Psoas muscle (tissue), 7 donors: ENCODE measurements at regions not wholly inside any gene's neighbourhood (a gene's known extent, or its start where the extent isn't known, plus 50 kb on each side); places are given as distances from the start of the nearest gene placed in this dataset.

ENCODE experiments used
- ATAC-seq, 4 donors: fragments of 200-7000 bp; cut with Tn5 transposase; one replicate each; pipeline ENCODE4 v1.9.1; 2020; ENCODE audit warnings: moderate library complexity in 3 of 4, mild to moderate bottlenecking in 2 of 4
- DNase-seq, 2 donors: peaks; one replicate each; pipeline ENCODE4 v3.0.0-alpha.2; 2020
- H3K27ac ChIP-seq: fragments of 200-600 bp; one replicate; pipeline ENCODE4 v1.8.0; 2022
- H3K27me3 ChIP-seq, 3 donors: fragments of 200-600 bp in 1 of 3; one replicate each; pipeline versions ENCODE4 v1.6.1 to v1.8.0; 2013 to 2022; ENCODE audit warnings: low read length in 2 of 3, mild to moderate bottlenecking in 2 of 3, moderate library complexity in 1 of 3; ENCODE audit not compliant: insufficient read depth in 3 of 3
- H3K36me3 ChIP-seq, 2 donors: fragments of 200-600 bp in 1 of 2; one replicate each; pipeline versions ENCODE4 v1.6.1 to v1.8.0; 2013 to 2022; ENCODE audit warnings: low read depth in 1 of 2, mild to moderate bottlenecking in 1 of 2, moderate library complexity in 1 of 2; ENCODE audit not compliant: insufficient read depth in 1 of 2
- H3K4me1 ChIP-seq: fragments of 200-600 bp; one replicate; pipeline ENCODE4 v1.8.0; 2022
- H3K4me3 ChIP-seq: fragments of 200-600 bp; one replicate; pipeline ENCODE4 v1.8.0; 2022; ENCODE audit warnings: mild to moderate bottlenecking
- H3K9me3 ChIP-seq: fragments of 200-600 bp; one replicate; pipeline ENCODE4 v1.8.0; 2022
- CTCF ChIP-seq: fragments of 200-600 bp; IDR thresholded peaks from one replicate; pipeline ENCODE4 v1.8.0; 2022; ENCODE audit warnings: antibody characterized with exemption
- WGBS, 3 donors: extraction: QIAGEN DNeasy Blood & Tissue Kit; methylation state at CpG; one replicate each; pipeline versions ENCODE4 v1.1.6 to v1.1.7; 2013; 5-methylcytosine and 5-hydroxymethylcytosine counted together
- intact Hi-C, 2 donors: fragments of 100-400 bp; cut with DNase I; formaldehyde crosslinking; loops; one replicate each; pipeline versions ENCODE4 v1.11.0 to v1.14.2; 2022
- donor health status: healthy with polysubstance abuse.
- donor health status: DM: no; HTN: no; CAD: no; lungs with moderate emphysema.
- donor health status: Bipolar disorder and iron deficiency.
- donor health status: healthy.
- donor health status: DM: yes; HTN: yes; CAD: no.
- donor health status: DM: no; HTN: no; CAD: no.
- donor health status: DM: yes; HTN: yes; CAD: no.

- no peak for TF ChIP-seq CTCF
- ATAC-seq (no peak), DNase-seq (no peak)
- Histone ChIP-seq H3K27me3 (no peaks in the 10 kb centered on the region), H3K9me3 (no peaks in the 10 kb centered on the region), H3K36me3 (no peaks in the 10 kb centered on the region), H3K4me3 (no peak overlapping the region), H3K27ac (no peak overlapping the region), H3K4me1 (no peaks in the 10 kb centered on the region)
- 98 to 100% (median 100%) methylated on average over 1 of the region's 1 CpG for WGBS, 3 donors
- intact Hi-C loops, result no loop called here
Measured at GRCh38 chr4:30543057-30543456, 177.1 kb upstream of the PCDH7 start.

DNA sequence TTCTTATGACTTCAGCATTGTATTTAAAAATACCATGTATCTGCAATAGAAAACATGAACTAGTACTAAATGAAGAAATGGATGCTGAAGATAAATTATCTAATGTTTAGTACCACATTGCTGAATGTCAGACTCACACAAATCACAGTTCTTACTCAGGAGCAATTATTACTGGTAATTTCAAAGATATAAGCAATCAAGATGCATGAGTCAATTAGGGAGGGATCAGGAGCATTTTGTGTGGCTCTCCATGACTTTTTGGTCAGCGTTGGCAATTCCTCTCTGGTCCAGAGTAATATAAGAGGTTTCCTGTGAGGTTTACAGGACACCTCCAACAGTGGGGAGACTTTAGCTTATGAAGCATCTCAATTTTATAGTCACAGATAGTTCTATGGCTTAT lies 167.0 kb upstream of the PCDH7 start:
- DNase-seq, result no peak
- intact Hi-C loops, result no loop called here
- TF ChIP-seq CTCF, result no peak
- no peak overlapping the region for H3K4me3 ChIP-seq
- no peaks in the 10 kb centered on the region for H3K9me3 ChIP-seq
- H3K27me3 ChIP-seq, result no peaks in the 10 kb centered on the region
- H3K36me3 ChIP-seq, result no peaks in the 10 kb centered on the region
- no peak for ATAC-seq
- H3K4me1 ChIP-seq, result no peaks in the 10 kb centered on the region
- H3K27ac ChIP-seq, result no peak overlapping the region
- WGBS, 3 donors, result 79 to 87% (median 83%) methylated on average over 1 of the region's 1 CpG

DNA sequence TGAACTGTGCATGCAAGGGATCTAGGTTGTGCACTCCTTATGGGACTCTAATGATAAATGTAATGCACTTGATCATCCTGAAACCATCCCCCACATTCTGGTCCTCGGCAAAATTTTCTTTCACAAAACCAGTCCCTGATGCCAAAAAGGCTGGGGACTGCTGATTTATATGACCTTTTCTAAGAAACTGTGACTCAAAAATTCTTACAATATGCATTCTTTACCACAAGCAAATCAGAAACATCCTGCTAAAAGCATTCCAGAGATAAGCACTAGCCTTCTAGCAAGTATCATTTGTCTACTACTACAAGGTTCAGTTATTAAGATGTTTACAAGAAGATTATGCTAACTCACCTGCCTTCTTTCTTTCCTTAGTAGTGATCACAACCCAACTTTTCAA lies 166.5 kb upstream of the PCDH7 start:
- WGBS, 3 donors, result 39 to 47% (median 39%) methylated on average over 1 of the region's 1 CpG
- no peak for TF ChIP-seq CTCF
- ATAC-seq (no peak), DNase-seq (no peak)
- H3K9me3 ChIP-seq, result no peaks in the 10 kb centered on the region
- no peaks in the 10 kb centered on the region for H3K4me1 ChIP-seq
- no peak overlapping the region for H3K4me3 ChIP-seq
- H3K27me3 ChIP-seq, result no peaks in the 10 kb centered on the region
- H3K36me3 ChIP-seq, result no peaks in the 10 kb centered on the region
- H3K27ac ChIP-seq, result no peak overlapping the region
- intact Hi-C loops, result no loop called here

GRCh38 chr4:30555775-30556174 lies 164.4 kb upstream of the PCDH7 start:
- TF ChIP-seq CTCF, result no peak
- WGBS, 3 donors, result 34 to 37% (median 35%) methylated on average over 1 of the region's 1 CpG

DNA sequence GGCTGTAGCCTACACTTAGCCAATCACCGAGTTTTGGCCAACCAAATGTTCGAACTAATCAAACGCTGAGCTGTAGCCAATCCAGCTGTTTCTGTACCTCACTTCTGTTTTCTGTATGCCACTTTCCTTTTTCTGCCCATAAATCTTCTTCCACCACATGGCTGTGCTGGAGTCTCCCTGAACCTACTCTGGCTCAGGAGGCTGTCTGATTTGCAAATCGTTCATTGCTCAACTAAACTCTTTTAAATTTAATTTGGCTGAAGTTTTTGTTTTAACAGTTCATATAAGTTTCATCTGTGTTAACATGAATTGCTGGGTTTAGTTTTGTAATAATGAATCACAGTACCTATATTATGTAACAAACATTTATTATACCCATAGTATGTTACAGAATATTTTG lies 160.7 kb upstream of the PCDH7 start:
- Histone ChIP-seq H3K27me3 (no peaks in the 10 kb centered on the region), H3K27ac (no peak overlapping the region), H3K36me3 (no peaks in the 10 kb centered on the region), H3K9me3 (no peaks in the 10 kb centered on the region), H3K4me1 (no peaks in the 10 kb centered on the region), H3K4me3 (no peak overlapping the region)
- DNase-seq (no peak), ATAC-seq (no peak)
- WGBS, 3 donors, result 25 to 39% (median 32%) methylated on average over 4 of the region's 4 CpGs
- TF ChIP-seq CTCF, result no peak
- intact Hi-C loops, result no loop called here

More at GRCh38 chr4:30555775-30556174, 164.4 kb upstream of the PCDH7 start:
- Histone ChIP-seq H3K4me3 (no peak overlapping the region), H3K27me3 (no peaks in the 10 kb centered on the region), H3K27ac (no peak overlapping the region), H3K36me3 (no peaks in the 10 kb centered on the region), H3K4me1 (no peaks in the 10 kb centered on the region), H3K9me3 (no peaks in the 10 kb centered on the region)
- ATAC-seq, result no peak
- no peak for DNase-seq
- intact Hi-C loops, result no loop called here
